Subcutaneous abdominal adipose tissue (tissue), 5 donors: ENCODE measurements at regions not wholly inside any gene's neighbourhood (a gene's known extent, or its start where the extent isn't known, plus 50 kb on each side); places are given as distances from the start of the nearest gene placed in this dataset.
"Not testable (repeated sequence)": the region's sequence is repeated elsewhere in the genome, so short reads cannot be mapped to it uniquely, and the experiment has no call there.

Experiments
- H3K27ac ChIP-seq: one replicate; pipeline ENCODE4 v1.7.0; 2013; ENCODE audit warnings: low read depth, mild to moderate bottlenecking, inconsistent platforms, low read length, moderate library complexity
- H3K27me3 ChIP-seq, 5 donors: one replicate each; pipeline ENCODE4 v1.7.0; 2013; ENCODE audit warnings: low read length in 5 of 5, inconsistent platforms in 1 of 5; ENCODE audit not compliant: control insufficient read depth in 5 of 5, insufficient read depth in 4 of 5
- H3K36me3 ChIP-seq, 5 donors: one replicate each; pipeline ENCODE4 v1.7.0; 2013; ENCODE audit warnings: low read length in 5 of 5; ENCODE audit not compliant: control insufficient read depth in 5 of 5, insufficient read depth in 5 of 5
- H3K4me1 ChIP-seq, 5 donors: one replicate each; pipeline ENCODE4 v1.7.0; 2013; ENCODE audit warnings: low read length in 5 of 5, mild to moderate bottlenecking in 3 of 5, moderate library complexity in 1 of 5; ENCODE audit not compliant: control insufficient read depth in 5 of 5, insufficient read depth in 5 of 5
- H3K4me3 ChIP-seq, 5 donors: one replicate each; pipeline ENCODE4 v1.7.0; 2013; ENCODE audit warnings: low read length in 5 of 5, low read depth in 1 of 5
- H3K9ac ChIP-seq, 5 donors: one replicate each; pipeline ENCODE4 v1.7.0; 2013; ENCODE audit warnings: low read length in 5 of 5, mild to moderate bottlenecking in 4 of 5, moderate library complexity in 3 of 5
- H3K9me3 ChIP-seq, 5 donors: one replicate each; pipeline ENCODE4 v1.7.0; 2013; ENCODE audit warnings: low read length in 5 of 5; ENCODE audit not compliant: control insufficient read depth in 5 of 5
- donor health status: healthy.
- donor health status: healthy.
- donor health status: healthy.
- donor health status: healthy.
- donor health status: healthy.

GRCh38 chr6:14288910-14289309, 171.3 kb downstream of the CD83 start:
- Histone ChIP-seq H3K27ac (no peak overlapping the region), H3K36me3 (no peaks in the 10 kb centered on the region), H3K9me3 (no peaks in the 10 kb centered on the region), H3K4me1 (peaks cover 2 to 13% (median 6%) of the 10 kb centered on the region in 5 donors), H3K4me3 (no peak overlapping the region), H3K9ac (no peak overlapping the region), H3K27me3 (no peaks in the 10 kb centered on the region)

DNA sequence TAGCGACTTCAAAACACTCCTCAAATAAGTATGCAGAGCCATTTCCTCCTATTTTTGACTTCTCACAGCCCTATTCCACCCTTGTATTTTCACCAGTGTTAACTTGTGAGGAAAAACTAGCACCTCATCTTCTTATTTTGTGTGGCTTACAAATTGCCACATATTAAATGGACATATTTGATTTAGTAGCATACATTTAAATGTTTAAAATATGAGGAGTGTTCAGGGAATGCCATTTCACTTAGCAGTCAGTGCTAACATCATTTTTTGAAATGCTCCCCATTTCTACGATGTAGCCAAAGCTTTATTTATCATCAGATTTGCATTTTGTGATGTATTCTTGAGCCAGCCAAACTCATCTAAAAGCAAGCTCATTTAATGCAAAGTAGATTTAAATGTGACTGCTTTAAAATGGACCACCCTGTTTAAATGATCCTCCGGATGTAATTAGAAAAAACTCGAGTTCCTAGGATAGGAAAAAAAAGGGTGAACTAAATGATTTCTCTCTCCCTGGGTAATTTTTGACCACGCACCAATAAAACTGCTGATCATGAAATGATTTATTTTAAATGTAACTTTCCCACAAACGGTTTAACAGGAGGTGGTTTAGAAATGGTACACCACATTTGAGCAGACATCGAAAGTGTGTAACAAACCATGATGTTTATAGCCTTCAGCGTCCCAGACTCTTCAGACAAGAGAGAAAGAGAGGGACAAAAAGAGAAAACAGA, 172.6 kb downstream of the CD83 start:
- H3K9ac ChIP-seq, result no peak overlapping the region
- peaks cover 0 to 13% (median 6%) of the 10 kb centered on the region in 5 donors for H3K4me1 ChIP-seq
- H3K36me3 ChIP-seq, result no peaks in the 10 kb centered on the region
- no peak overlapping the region for H3K27ac ChIP-seq
- H3K4me3 ChIP-seq, result no peak overlapping the region
- H3K27me3 ChIP-seq, result no peaks in the 10 kb centered on the region
- H3K9me3 ChIP-seq, result no peaks in the 10 kb centered on the region

GRCh38 chr6:14290772-14291330, 173.3 kb downstream of the CD83 start:
- H3K4me3 ChIP-seq, result no peak overlapping the region
- H3K9ac ChIP-seq, result no peak overlapping the region
- H3K27ac ChIP-seq, result no peak overlapping the region
- H3K9me3 ChIP-seq, result no peaks in the 10 kb centered on the region
- H3K4me1 ChIP-seq, result peaks cover 0 to 7% (median 4%) of the 10 kb centered on the region in 5 donors
- H3K27me3 ChIP-seq, result no peaks in the 10 kb centered on the region
- H3K36me3 ChIP-seq, result no peaks in the 10 kb centered on the region

- no peak overlapping the region for H3K27ac ChIP-seq
- H3K9ac ChIP-seq, result no peak overlapping the region
- H3K36me3 ChIP-seq, result no peaks in the 10 kb centered on the region
- H3K9me3 ChIP-seq, result no peaks in the 10 kb centered on the region
- H3K4me1 ChIP-seq, result peaks cover 0 to 4% (median 0%) of the 10 kb centered on the region in 5 donors
- H3K27me3 ChIP-seq, result no peaks in the 10 kb centered on the region
- no peak overlapping the region for H3K4me3 ChIP-seq
These were observed 173.8 kb downstream of the CD83 start for GRCh38 chr6:14291331-14291730.

DNA sequence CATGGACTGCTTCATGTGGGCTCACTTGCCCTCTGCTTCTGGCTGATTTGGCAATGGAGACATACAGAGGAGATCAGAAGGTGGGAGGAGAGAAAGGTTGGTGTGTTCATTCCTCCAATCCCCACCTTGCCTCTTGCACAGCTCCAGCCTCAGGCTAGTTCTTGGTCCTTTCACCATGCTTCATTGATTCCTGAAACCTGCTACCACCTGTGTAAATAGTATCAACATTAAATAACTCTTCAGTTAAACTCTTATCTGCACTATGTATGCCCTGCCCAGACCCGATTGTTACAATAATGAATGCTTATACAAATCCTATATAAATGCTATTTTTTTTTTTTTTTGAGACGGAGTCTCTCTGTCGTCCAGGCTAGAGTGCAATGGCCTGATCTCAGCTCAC, 174.5 kb downstream of the CD83 start:
- H3K4me3 ChIP-seq, result no peak overlapping the region
- no peak overlapping the region for H3K27ac ChIP-seq
- no peak overlapping the region for H3K9ac ChIP-seq
- H3K4me1 ChIP-seq, result no peaks in the 10 kb centered on the region
- H3K9me3 ChIP-seq, result no peaks in the 10 kb centered on the region
- no peaks in the 10 kb centered on the region for H3K27me3 ChIP-seq
- H3K36me3 ChIP-seq, result no peaks in the 10 kb centered on the region

DNA sequence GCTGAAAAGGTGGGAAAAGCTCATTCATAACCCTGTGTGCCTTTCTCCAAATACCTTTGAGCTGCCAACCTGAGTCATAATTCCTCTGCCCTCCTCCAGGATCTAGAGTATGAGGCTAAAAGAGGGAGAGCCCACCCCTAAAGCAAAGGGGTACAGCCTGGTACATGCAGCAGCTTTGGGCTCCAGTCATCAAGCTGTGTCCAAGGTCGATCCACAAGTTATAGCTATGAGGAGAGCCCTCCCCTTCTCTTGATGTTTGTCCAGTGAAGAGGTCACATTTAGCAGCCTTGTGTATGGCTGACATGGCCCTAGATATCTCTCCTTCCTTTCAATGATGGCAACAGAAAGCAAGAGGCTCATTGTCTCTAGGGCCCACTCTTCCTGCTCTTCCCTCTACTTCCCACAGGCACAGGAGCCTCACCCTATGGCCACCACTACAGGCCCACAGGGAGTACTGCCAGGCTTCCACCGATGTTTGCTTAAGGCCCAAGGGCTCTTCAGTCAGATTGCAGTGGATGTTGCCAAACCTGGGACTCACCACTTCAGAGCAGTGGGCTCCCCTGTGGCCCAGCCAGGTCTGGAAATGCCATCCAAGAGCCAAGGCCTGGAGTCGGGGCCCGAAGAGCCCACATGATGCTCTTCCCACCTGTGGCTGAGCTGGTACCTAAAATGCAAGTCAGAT, 176.8 kb downstream of the CD83 start:
- H3K27ac ChIP-seq, result no peak overlapping the region
- H3K9me3 ChIP-seq, result no peaks in the 10 kb centered on the region
- H3K4me3 ChIP-seq, result no peak overlapping the region
- no peak overlapping the region for H3K9ac ChIP-seq
- no peaks in the 10 kb centered on the region for H3K4me1 ChIP-seq
- no peaks in the 10 kb centered on the region for H3K36me3 ChIP-seq
- H3K27me3 ChIP-seq, result no peaks in the 10 kb centered on the region

GRCh38 chr6:14296698-14297097, 179.1 kb downstream of the CD83 start:
- not testable (repeated sequence) for H3K27me3 ChIP-seq

DNA sequence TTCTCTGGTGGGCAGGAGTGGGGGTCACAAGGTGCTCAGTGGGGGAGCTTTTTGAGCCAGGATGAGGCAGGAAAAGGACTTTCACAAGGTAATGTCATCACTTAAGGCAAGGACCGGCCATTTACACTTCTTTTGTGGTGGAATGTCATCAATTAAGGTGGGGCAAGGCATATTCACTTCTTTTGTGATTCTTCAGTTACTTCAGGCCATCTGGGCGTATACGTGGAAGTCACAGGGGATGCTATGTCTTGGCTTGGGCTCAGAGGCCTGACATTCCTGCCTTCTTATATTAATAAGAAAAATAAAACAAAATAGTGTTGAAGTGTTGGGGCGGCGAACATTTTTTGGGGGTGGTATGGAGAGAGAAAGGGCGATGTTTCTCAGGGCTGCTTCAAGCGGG, 179.5 kb downstream of the CD83 start:
- not testable (repeated sequence) for H3K27me3 ChIP-seq, H3K36me3 ChIP-seq, H3K27ac ChIP-seq, H3K9ac ChIP-seq, H3K4me3 ChIP-seq, H3K4me1 ChIP-seq, H3K9me3 ChIP-seq

More at GRCh38 chr6:14296698-14297097, 179.1 kb downstream of the CD83 start:
- not testable (repeated sequence) for H3K36me3 ChIP-seq, H3K9me3 ChIP-seq, H3K4me1 ChIP-seq, H3K9ac ChIP-seq, H3K4me3 ChIP-seq, H3K27ac ChIP-seq

GRCh38 chr6:14300189-14300588, 182.6 kb downstream of the CD83 start:
- H3K27ac ChIP-seq, H3K9ac ChIP-seq, H3K9me3 ChIP-seq, H3K4me3 ChIP-seq, H3K36me3 ChIP-seq, H3K27me3 ChIP-seq, H3K4me1 ChIP-seq: not testable (repeated sequence)

DNA sequence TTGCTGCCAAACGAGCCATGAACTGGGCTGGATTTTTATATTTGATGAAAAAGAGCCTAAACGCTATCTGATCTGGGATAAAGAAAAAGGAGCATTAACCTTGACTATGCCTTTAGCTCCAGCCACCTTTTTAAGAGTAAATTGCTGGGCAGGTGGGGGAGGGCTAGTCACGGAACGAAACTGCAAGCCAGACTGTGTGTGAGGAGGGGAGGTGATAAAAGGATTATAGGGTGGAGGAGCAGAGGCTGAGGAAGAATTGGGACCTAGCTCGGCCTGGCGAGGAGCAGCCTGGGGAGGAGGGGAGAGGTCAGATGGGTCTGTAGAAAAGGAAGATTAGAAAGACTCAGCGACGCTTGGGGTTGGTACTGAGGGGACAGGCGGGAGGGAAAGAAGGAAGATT, 183.1 kb downstream of the CD83 start:
- H3K4me3 ChIP-seq, H3K4me1 ChIP-seq, H3K9ac ChIP-seq, H3K36me3 ChIP-seq, H3K27ac ChIP-seq, H3K27me3 ChIP-seq, H3K9me3 ChIP-seq: not testable (repeated sequence)
